ENCODE measurements at regions not wholly inside any gene's neighbourhood (a gene's known extent, or its start where the extent isn't known, plus 50 kb on each side); places are given as distances from the start of the nearest gene placed in this dataset.

GRCh38 chr4:18670034-18670433 is 648.5 kb upstream of the LCORL start:
- TF ChIP-seq CTCF (IDR thresholded peaks at IDR 0.05 in 4 of 5, conservative IDR thresholded peaks at IDR 0.05 in 1 of 5) (no peak), POLR2A (IDR thresholded peaks at IDR 0.05) (no peak)

All from gastrocnemius medialis (tissue), 4 donors.